ENCODE measurements at regions not wholly inside any gene's neighbourhood (a gene's known extent, or its start where the extent isn't known, plus 50 kb on each side); places are given as distances from the start of the nearest gene placed in this dataset.

GRCh38 chr7:25319707-25320106 is 91.4 kb upstream of the NPVF start:
- Mint-ChIP-seq H3K27me3 (peaks cover 7% of the 10 kb centered on the region), H3K36me3 (ENCODE audit: low read depth) (no peaks in the 10 kb centered on the region), H3K27ac (no peak overlapping the region), H3K4me3 (no peak overlapping the region), H3K4me1 (ENCODE audit: low read depth) (no peaks in the 10 kb centered on the region), H3K9me3 (no peaks in the 10 kb centered on the region)
- intact Hi-C loops (cut with micrococcal nuclease), result no loop called here
- ATAC-seq (no peak), DNase-seq (no peak)
- ChIA-PET POLR2A (no interaction called here), CTCF (no interaction called here)
- TF ChIP-seq CTCF (IDR thresholded peaks at IDR 0.05), result no peak

GRCh38 chr7:25320791-25321190 is 92.5 kb upstream of the NPVF start:
- H3K36me3 Mint-ChIP-seq (ENCODE audit: low read depth), result no peaks in the 10 kb centered on the region
- peaks cover 9% of the 10 kb centered on the region for H3K27me3 Mint-ChIP-seq
- H3K4me3 Mint-ChIP-seq, result no peak overlapping the region
- ATAC-seq, result no peak
- intact Hi-C loops (cut with micrococcal nuclease), result no loop called here
- CTCF ChIA-PET, result no interaction called here
- TF ChIP-seq CTCF (IDR thresholded peaks at IDR 0.05), result no peak
- no peaks in the 10 kb centered on the region for H3K4me1 Mint-ChIP-seq (ENCODE audit: low read depth)
- no peak overlapping the region for H3K27ac Mint-ChIP-seq
- no peak for DNase-seq
- POLR2A ChIA-PET, result no interaction called here
- no peaks in the 10 kb centered on the region for H3K9me3 Mint-ChIP-seq

GRCh38 chr7:25321424-25321823 is 93.1 kb upstream of the NPVF start:
- no peaks in the 10 kb centered on the region for H3K36me3 Mint-ChIP-seq (ENCODE audit: low read depth)
- DNase-seq (no peak), ATAC-seq (no peak)
- no peaks in the 10 kb centered on the region for H3K4me1 Mint-ChIP-seq (ENCODE audit: low read depth)
- ChIA-PET POLR2A (no interaction called here), CTCF (interaction anchor here (0.9 to 2.1 kb wide), 2 partner anchors 62 to 244 kb away, joined by 3 to 5 read pairs; no protein-coding TSS in a partner anchor)
- no peak overlapping the region for H3K27ac Mint-ChIP-seq
- H3K27me3 Mint-ChIP-seq, result peaks cover 9% of the 10 kb centered on the region
- H3K4me3 Mint-ChIP-seq, result no peak overlapping the region
- no peaks in the 10 kb centered on the region for H3K9me3 Mint-ChIP-seq
- TF ChIP-seq CTCF (IDR thresholded peaks at IDR 0.05), result no peak
- intact Hi-C loops (cut with micrococcal nuclease), result no loop called here

- TF ChIP-seq CTCF (IDR thresholded peaks at IDR 0.05), result no peak
- H3K27ac Mint-ChIP-seq, result no peak overlapping the region
- no peak for DNase-seq
- H3K36me3 Mint-ChIP-seq (ENCODE audit: low read depth), result no peaks in the 10 kb centered on the region
- CTCF ChIA-PET, result interaction anchor here (2.1 kb wide), 1 partner anchor 243 kb away, joined by 5 read pairs; no protein-coding TSS in a partner anchor
- H3K4me1 Mint-ChIP-seq (ENCODE audit: low read depth), result no peaks in the 10 kb centered on the region
- no peak overlapping the region for H3K4me3 Mint-ChIP-seq
- H3K27me3 Mint-ChIP-seq, result peaks cover 9% of the 10 kb centered on the region
- ATAC-seq, result no peak
- H3K9me3 Mint-ChIP-seq, result no peaks in the 10 kb centered on the region
- intact Hi-C loops (cut with micrococcal nuclease), result no loop called here
- POLR2A ChIA-PET, result no interaction called here
These were observed 94.2 kb upstream of the NPVF start for GRCh38 chr7:25322473-25322872.

- DNase-seq (no peak), ATAC-seq (no peak)
- Mint-ChIP-seq H3K36me3 (ENCODE audit: low read depth) (no peaks in the 10 kb centered on the region), H3K4me1 (ENCODE audit: low read depth) (no peaks in the 10 kb centered on the region), H3K27ac (no peak overlapping the region), H3K4me3 (no peak overlapping the region), H3K9me3 (no peaks in the 10 kb centered on the region), H3K27me3 (peaks cover 9% of the 10 kb centered on the region)
- ChIA-PET POLR2A (no interaction called here), CTCF (no interaction called here)
- intact Hi-C loops (cut with micrococcal nuclease), result no loop called here
- TF ChIP-seq CTCF (IDR thresholded peaks at IDR 0.05), result no peak
These were observed 97.0 kb upstream of the NPVF start for GRCh38 chr7:25325186-25325757.

All from activated CD8-positive, alpha-beta T cell treated with anti-CD3 and anti-CD28 coated beads for 36 hours (primary cell).